Endothelial cell of umbilical vein (primary cell): ENCODE measurements at regions not wholly inside any gene's neighbourhood (a gene's known extent, or its start where the extent isn't known, plus 50 kb on each side); places are given as distances from the start of the nearest gene placed in this dataset.

Source experiments
- BruUV-seq: library from RNA; stranded (reverse); fragments of 400-500 nt; replicated peaks from 2 replicates; lab custom pipeline; 2021; lab: Mats Ljungman, UMichigan
- CTCF ChIA-PET: fragments of 300-600, 350-600 bp; sonication (Branson Sonifier 250); formaldehyde crosslinking; loops from one replicate; lab custom pipeline; 2021; ENCODE audit warnings: antibody characterized with exemption, inconsistent platforms; lab: Charles Lee
- POLR2A ChIA-PET: fragments of 300-600, 350-600 bp; sonication (Branson Sonifier 250); formaldehyde crosslinking; loops from one replicate; lab custom pipeline; 2021; ENCODE audit warnings: antibody characterized with exemption, inconsistent platforms; lab: Charles Lee
- DNase-seq: peaks from one replicate; pipeline ENCODE4 v3.0.0-alpha.2; 2011; ENCODE audit warnings: low read depth, low spot score
- FAIRE-seq: peaks from 2 replicates; lab custom pipeline; 2011; peaks lifted over from hg19 to GRCh38; lab: Jason Lieb, UNC
- H2AFZ ChIP-seq: 2 replicates; pipeline ENCODE4 v1.6.0; 2012; ENCODE audit warnings: low read depth, low read length, control low read depth, inconsistent platforms
- H3K27ac ChIP-seq: 2 replicates; pipeline ENCODE4 v1.5.1; 2011; ENCODE audit warnings: low read depth, mild to moderate bottlenecking, control low read depth, low read length, moderate library complexity; ENCODE audit not compliant: insufficient read depth
- H3K27me3 ChIP-seq, 2 experiments: 2 replicates each; pipeline versions ENCODE4 v1.6.0 to v1.6.1; 2011; ENCODE audit warnings: low read length in 2 of 2, mixed read lengths in 1 of 2; ENCODE audit not compliant: control insufficient read depth in 2 of 2, insufficient read depth in 2 of 2
- H3K36me3 ChIP-seq, 2 experiments: 2 replicates in 1 of 2; 3 replicates in 1 of 2; pipeline ENCODE4 v1.5.1; 2011; ENCODE audit warnings: low read length in 2 of 2, mild to moderate bottlenecking in 1 of 2, moderate library complexity in 1 of 2; ENCODE audit not compliant: control insufficient read depth in 2 of 2, insufficient read depth in 2 of 2; ENCODE audit errors: extremely low read depth in 1 of 2
- H3K4me1 ChIP-seq: 3 replicates; pipeline ENCODE4 v1.5.1; 2011; ENCODE audit warnings: mild to moderate bottlenecking, low read length; ENCODE audit not compliant: control insufficient read depth, insufficient read depth; ENCODE audit errors: extremely low read depth
- H3K4me2 ChIP-seq: 2 replicates; pipeline ENCODE4 v1.6.1; 2011; ENCODE audit warnings: low read length, control low read depth, mixed read lengths; ENCODE audit not compliant: insufficient read depth
- H3K4me3 ChIP-seq, 3 experiments: fragments of 200-600 bp in 1 of 3; sonication (generic), shearing (Covaris generic) in 1 of 3; replicated peaks in 1 of 3; 2 replicates each; pipeline ENCODE4 v1.5.1; 2011 to 2016; ENCODE audit warnings: control low read depth in 3 of 3, low read length in 3 of 3, mild to moderate bottlenecking in 2 of 3, inconsistent platforms in 1 of 3, low read depth in 1 of 3, moderate library complexity in 1 of 3; ENCODE audit not compliant: insufficient read depth in 1 of 3
- H3K79me2 ChIP-seq: 2 replicates; pipeline ENCODE4 v1.6.0; 2012; ENCODE audit warnings: low read length, inconsistent platforms; ENCODE audit not compliant: control insufficient read depth, insufficient read depth
- H3K9ac ChIP-seq: replicated peaks from 2 replicates; pipeline ENCODE3; 2011; ENCODE audit warnings: low read length, control low read depth; ENCODE audit not compliant: insufficient read depth; ENCODE audit errors: extremely low read depth
- H3K9me1 ChIP-seq: replicated peaks from 3 replicates; pipeline ENCODE4 v1.6.0; 2011; ENCODE audit warnings: mild to moderate bottlenecking, low read length; ENCODE audit not compliant: control insufficient read depth, insufficient read depth; ENCODE audit errors: extremely low read depth
- H3K9me3 ChIP-seq: replicated peaks from 2 replicates; pipeline ENCODE4 v1.5.1; 2012; ENCODE audit warnings: low read length, inconsistent platforms; ENCODE audit not compliant: control insufficient read depth, insufficient read depth
- H4K20me1 ChIP-seq: replicated peaks from 2 replicates; pipeline ENCODE3; 2011; ENCODE audit warnings: mild to moderate bottlenecking, low read length; ENCODE audit not compliant: control insufficient read depth, insufficient read depth; ENCODE audit errors: extremely low read depth
- EZH2 ChIP-seq: IDR thresholded peaks from 2 replicates; pipeline ENCODE4 v1.6.1; 2012; ENCODE audit warnings: borderline replicate concordance, low read depth, mild to moderate bottlenecking, moderate library complexity, low read length, inconsistent platforms; ENCODE audit not compliant: severe bottlenecking
- GATA2 ChIP-seq: IDR thresholded peaks from 2 replicates; pipeline ENCODE4 v1.7.0; 2011; ENCODE audit warnings: low read depth, mild to moderate bottlenecking, moderate library complexity, mixed read lengths, low read length; ENCODE audit not compliant: insufficient read length, insufficient read depth
- JUN ChIP-seq: IDR thresholded peaks from 2 replicates; pipeline ENCODE4 v1.6.1; 2011; ENCODE audit warnings: borderline replicate concordance, low read depth; ENCODE audit not compliant: insufficient read length, insufficient read depth
- POLR2AphosphoS5 ChIP-seq: IDR thresholded peaks from 2 replicates; pipeline ENCODE4 v1.6.1; 2012; ENCODE audit warnings: low read depth, mild to moderate bottlenecking, control low read depth, low read length, moderate library complexity; ENCODE audit not compliant: insufficient read depth
- dilution Hi-C: fragments of 300-500 bp; cut with MboI; formaldehyde crosslinking; loops from one replicate; pipeline ENCODE4 v1.15.0; 2019; ENCODE audit warnings: low sequenced_read_pairs; ENCODE audit not compliant: extremely low pct_ligation_motif_present
- intact Hi-C: fragments of 100-400 bp; cut with micrococcal nuclease; formaldehyde crosslinking; loops from one replicate; pipeline ENCODE4 v1.10.0; 2022

DNA sequence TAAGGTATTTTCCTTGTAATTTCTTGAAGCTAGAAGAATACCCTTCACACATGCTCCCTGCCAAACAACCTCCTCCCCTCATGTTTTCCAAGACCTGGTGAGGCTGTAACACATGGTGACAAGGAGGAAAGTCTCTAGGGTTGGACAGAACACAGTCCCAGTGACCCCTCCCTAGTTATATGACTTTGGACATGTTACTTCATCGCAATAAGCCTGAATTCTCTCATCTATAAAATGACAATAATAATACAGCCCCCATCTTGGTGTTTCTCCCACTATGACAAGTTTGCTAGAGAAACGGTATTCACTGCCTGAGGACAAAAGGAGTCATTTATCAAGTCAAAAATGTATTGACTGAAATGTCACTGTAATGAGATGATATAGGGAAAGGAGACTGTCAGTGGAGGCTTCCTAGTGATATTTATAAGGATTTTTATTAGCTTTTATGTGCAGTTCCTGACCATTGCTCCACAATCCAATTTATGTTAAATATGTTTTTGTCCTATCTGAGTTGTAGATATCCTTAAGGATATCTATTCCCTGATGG lies 464.4 kb downstream of the SUCLG1 start:
- no peaks in the 10 kb centered on the region for H3K36me3 ChIP-seq
- intact Hi-C loops, result no loop called here

DNA sequence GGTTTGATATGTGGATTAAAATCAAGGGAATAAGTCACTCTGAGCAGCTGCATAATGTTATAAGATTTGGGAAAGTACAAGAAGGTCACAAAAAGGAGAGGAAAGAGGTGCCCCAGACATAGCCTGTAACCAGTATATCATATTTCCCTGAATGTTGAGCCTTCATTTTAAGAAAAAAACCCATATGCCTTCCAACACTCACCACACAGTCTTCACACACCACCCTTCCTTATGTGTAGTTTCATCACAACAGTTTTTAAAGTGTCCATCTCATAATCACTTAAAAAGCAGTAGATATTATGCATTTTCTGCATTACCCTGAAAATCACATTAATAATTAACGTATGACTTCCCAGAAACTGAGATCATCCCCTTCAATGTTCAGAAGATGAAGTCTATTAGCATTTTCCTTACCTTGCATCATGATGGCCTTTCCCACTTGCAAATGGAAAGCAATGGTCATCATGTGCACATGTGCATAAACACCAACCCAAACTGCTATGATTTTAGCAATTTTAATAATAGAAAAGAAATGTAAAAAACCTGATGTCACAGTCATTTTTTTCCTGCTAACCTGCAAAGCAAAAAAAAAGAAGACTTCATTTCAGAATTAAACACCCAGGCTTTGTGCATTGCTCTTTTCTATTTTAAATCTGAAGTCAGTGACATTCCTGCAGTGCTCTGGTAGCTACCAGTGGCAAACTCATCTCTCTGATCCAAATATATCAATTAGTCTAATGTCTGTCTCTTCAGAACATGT lies 465.0 kb downstream of the SUCLG1 start:
- BruUV-seq, result no TSS peak
- H3K9ac ChIP-seq, result no peak overlapping the region
- ChIA-PET CTCF (no interaction called here), POLR2A (no interaction called here)
- dilution Hi-C loops (no loop called here), intact Hi-C loops (no loop called here)
- H3K4me3 ChIP-seq, result no peak overlapping the region
- no peak overlapping the region for H3K4me2 ChIP-seq
- FAIRE-seq, result no peak
- no peaks in the 10 kb centered on the region for H3K79me2 ChIP-seq
- no peak overlapping the region for H2AFZ ChIP-seq
- no peaks in the 10 kb centered on the region for H3K4me1 ChIP-seq
- no peak for TF ChIP-seq JUN
- TF ChIP-seq GATA2, result no peak
- H3K27ac ChIP-seq, result no peak overlapping the region
- H4K20me1 ChIP-seq, result no peaks in the 10 kb centered on the region
- DNase-seq, result no peak
- H3K27me3 ChIP-seq, result no peaks in the 10 kb centered on the region
- H3K9me3 ChIP-seq, result no peaks in the 10 kb centered on the region
- H3K36me3 ChIP-seq, result no peaks in the 10 kb centered on the region
- no peaks in the 10 kb centered on the region for H3K9me1 ChIP-seq

More for the DNA sequence above, 464.4 kb downstream of the SUCLG1 start:
- no TSS peak for BruUV-seq
- ChIA-PET POLR2A (no interaction called here), CTCF (no interaction called here)
- Histone ChIP-seq H3K79me2 (no peaks in the 10 kb centered on the region), H4K20me1 (no peaks in the 10 kb centered on the region), H3K4me1 (no peaks in the 10 kb centered on the region), H3K4me2 (no peak overlapping the region), H3K9me3 (no peaks in the 10 kb centered on the region), H3K27me3 (no peaks in the 10 kb centered on the region), H3K27ac (no peak overlapping the region), H3K9me1 (no peaks in the 10 kb centered on the region), H3K4me3 (no peak overlapping the region), H3K9ac (no peak overlapping the region), H2AFZ (no peak overlapping the region)
- dilution Hi-C loops, result no loop called here
- no peak for TF ChIP-seq EZH2
- no peak for TF ChIP-seq GATA2
- no peak for TF ChIP-seq POLR2AphosphoS5
- DNase-seq, result no peak
- no peak for FAIRE-seq
